ENCODE measurements at regions not wholly inside any gene's neighbourhood (a gene's known extent, or its start where the extent isn't known, plus 50 kb on each side); places are given as distances from the start of the nearest gene placed in this dataset.
"Not testable (repeated sequence)": the region's sequence is repeated elsewhere in the genome, so short reads cannot be mapped to it uniquely, and the experiment has no call there.

GRCh38 chr6:74891349-74891831 is 314.5 kb downstream of the COL12A1 start:
- no peak for DNase-seq
- Mint-ChIP-seq H3K4me1 (no peaks in the 10 kb centered on the region), H3K36me3 (no peaks in the 10 kb centered on the region), H3K27ac (no peak overlapping the region), H3K9me3 (ENCODE audit: low read depth) (no peaks in the 10 kb centered on the region), H3K4me3 (no peak overlapping the region), H3K27me3 (no peaks in the 10 kb centered on the region)
- CTCF ChIA-PET: no interaction called here
- ATAC-seq: no peak

GRCh38 chr6:74889635-74890034 is 316.2 kb downstream of the COL12A1 start:
- no peaks in the 10 kb centered on the region for H3K9me3 Mint-ChIP-seq (ENCODE audit: low read depth)
- H3K27me3 Mint-ChIP-seq: no peaks in the 10 kb centered on the region
- H3K4me1 Mint-ChIP-seq: no peaks in the 10 kb centered on the region
- H3K27ac Mint-ChIP-seq: no peak overlapping the region
- ATAC-seq (no peak), DNase-seq (no peak)
- no peak overlapping the region for H3K4me3 Mint-ChIP-seq
- H3K36me3 Mint-ChIP-seq: no peaks in the 10 kb centered on the region
- CTCF ChIA-PET: no interaction called here

- H3K4me3 Mint-ChIP-seq; ATAC-seq; H3K36me3 Mint-ChIP-seq; H3K4me1 Mint-ChIP-seq; H3K27ac Mint-ChIP-seq; CTCF ChIA-PET; H3K9me3 Mint-ChIP-seq (ENCODE audit: low read depth); H3K27me3 Mint-ChIP-seq; DNase-seq: not testable (repeated sequence)
These were observed 317.1 kb downstream of the COL12A1 start for GRCh38 chr6:74888741-74889140.

- Mint-ChIP-seq H3K36me3 (no peaks in the 10 kb centered on the region), H3K4me1 (no peaks in the 10 kb centered on the region), H3K9me3 (ENCODE audit: low read depth) (peaks cover 2% of the 10 kb centered on the region), H3K27ac (no peak overlapping the region), H3K27me3 (no peaks in the 10 kb centered on the region), H3K4me3 (no peak overlapping the region)
- CTCF ChIA-PET: no interaction called here
- no peak for ATAC-seq
- no peak for DNase-seq
These were observed 325.9 kb downstream of the COL12A1 start for GRCh38 chr6:74879976-74880375.

- ATAC-seq (no peak), DNase-seq (no peak)
- Mint-ChIP-seq H3K27ac (no peak overlapping the region), H3K4me3 (no peak overlapping the region), H3K36me3 (no peaks in the 10 kb centered on the region), H3K4me1 (no peaks in the 10 kb centered on the region), H3K9me3 (ENCODE audit: low read depth) (peaks cover 3% of the 10 kb centered on the region), H3K27me3 (no peaks in the 10 kb centered on the region)
- CTCF ChIA-PET: no interaction called here
These were observed 326.6 kb downstream of the COL12A1 start for GRCh38 chr6:74879234-74879633.

- CTCF ChIA-PET: no interaction called here
- DNase-seq: no peak
- no peak for ATAC-seq
- no peak overlapping the region for H3K4me3 Mint-ChIP-seq
- no peaks in the 10 kb centered on the region for H3K27me3 Mint-ChIP-seq
- H3K4me1 Mint-ChIP-seq: no peaks in the 10 kb centered on the region
- peaks cover 3% of the 10 kb centered on the region for H3K9me3 Mint-ChIP-seq (ENCODE audit: low read depth)
- H3K27ac Mint-ChIP-seq: no peak overlapping the region
- no peaks in the 10 kb centered on the region for H3K36me3 Mint-ChIP-seq
These were observed 330.7 kb downstream of the COL12A1 start for GRCh38 chr6:74875193-74875592.

GRCh38 chr6:74872754-74873476 is 332.9 kb downstream of the COL12A1 start:
- no peak for DNase-seq
- Mint-ChIP-seq H3K36me3 (no peaks in the 10 kb centered on the region), H3K27me3 (no peaks in the 10 kb centered on the region), H3K4me3 (no peak overlapping the region), H3K4me1 (no peaks in the 10 kb centered on the region), H3K27ac (no peak overlapping the region), H3K9me3 (ENCODE audit: low read depth) (peaks cover 3% of the 10 kb centered on the region)
- no peak for ATAC-seq
- CTCF ChIA-PET: no interaction called here

GRCh38 chr6:74871757-74872156 is 334.1 kb downstream of the COL12A1 start:
- no peak for ATAC-seq
- Mint-ChIP-seq H3K4me3 (no peak overlapping the region), H3K36me3 (no peaks in the 10 kb centered on the region), H3K27me3 (no peaks in the 10 kb centered on the region), H3K27ac (no peak overlapping the region), H3K9me3 (ENCODE audit: low read depth) (peaks cover 3% of the 10 kb centered on the region), H3K4me1 (no peaks in the 10 kb centered on the region)
- no peak for DNase-seq
- CTCF ChIA-PET: no interaction called here

- DNase-seq (no peak), ATAC-seq (no peak)
- Mint-ChIP-seq H3K36me3 (no peaks in the 10 kb centered on the region), H3K4me1 (no peaks in the 10 kb centered on the region), H3K27me3 (no peaks in the 10 kb centered on the region), H3K4me3 (no peak overlapping the region), H3K9me3 (ENCODE audit: low read depth) (peaks cover 3% of the 10 kb centered on the region), H3K27ac (no peak overlapping the region)
- CTCF ChIA-PET: no interaction called here
These were observed 335.4 kb downstream of the COL12A1 start for GRCh38 chr6:74870403-74870802.

GRCh38 chr6:74867291-74867690 is 338.6 kb downstream of the COL12A1 start:
- CTCF ChIA-PET: no interaction called here

GRCh38 chr6:74863968-74864367 is 341.9 kb downstream of the COL12A1 start:
- Mint-ChIP-seq H3K9me3 (ENCODE audit: low read depth) (peaks cover 2% of the 10 kb centered on the region), H3K4me3 (no peak overlapping the region), H3K27ac (no peak overlapping the region), H3K4me1 (no peaks in the 10 kb centered on the region), H3K27me3 (no peaks in the 10 kb centered on the region), H3K36me3 (no peaks in the 10 kb centered on the region)
- no peak for DNase-seq
- ATAC-seq: no peak
- CTCF ChIA-PET: no interaction called here

More at GRCh38 chr6:74867291-74867690, 338.6 kb downstream of the COL12A1 start:
- Mint-ChIP-seq H3K4me3 (no peak overlapping the region), H3K27me3 (no peaks in the 10 kb centered on the region), H3K36me3 (no peaks in the 10 kb centered on the region), H3K4me1 (no peaks in the 10 kb centered on the region), H3K9me3 (ENCODE audit: low read depth) (no peaks in the 10 kb centered on the region), H3K27ac (no peak overlapping the region)
- ATAC-seq (no peak), DNase-seq (no peak)

- H3K9me3 Mint-ChIP-seq (ENCODE audit: low read depth): peaks cover 2% of the 10 kb centered on the region
- no peaks in the 10 kb centered on the region for H3K27me3 Mint-ChIP-seq
- CTCF ChIA-PET: no interaction called here
- H3K36me3 Mint-ChIP-seq: no peaks in the 10 kb centered on the region
- no peak overlapping the region for H3K4me3 Mint-ChIP-seq
- no peak for DNase-seq
- ATAC-seq: no peak
- H3K4me1 Mint-ChIP-seq: no peaks in the 10 kb centered on the region
- no peak overlapping the region for H3K27ac Mint-ChIP-seq
These were observed 345.4 kb downstream of the COL12A1 start for GRCh38 chr6:74860456-74860855.

GRCh38 chr6:74857157-74857556 is 348.7 kb downstream of the COL12A1 start:
- Mint-ChIP-seq H3K27ac (no peak overlapping the region), H3K4me1 (no peaks in the 10 kb centered on the region), H3K9me3 (ENCODE audit: low read depth) (peaks cover 2% of the 10 kb centered on the region), H3K36me3 (no peaks in the 10 kb centered on the region), H3K4me3 (no peak overlapping the region), H3K27me3 (no peaks in the 10 kb centered on the region)
- ATAC-seq (no peak), DNase-seq (no peak)
- CTCF ChIA-PET: no interaction called here

- no peaks in the 10 kb centered on the region for H3K27me3 Mint-ChIP-seq
- H3K4me3 Mint-ChIP-seq: no peak overlapping the region
- no peak overlapping the region for H3K27ac Mint-ChIP-seq
- H3K4me1 Mint-ChIP-seq: no peaks in the 10 kb centered on the region
- no peaks in the 10 kb centered on the region for H3K9me3 Mint-ChIP-seq (ENCODE audit: low read depth)
- H3K36me3 Mint-ChIP-seq: no peaks in the 10 kb centered on the region
- no peak for ATAC-seq
- DNase-seq: no peak
- CTCF ChIA-PET: no interaction called here
These were observed 351.9 kb downstream of the COL12A1 start for GRCh38 chr6:74853991-74854390.

GRCh38 chr6:74851596-74851995 is 354.3 kb downstream of the COL12A1 start:
- no peaks in the 10 kb centered on the region for H3K27me3 Mint-ChIP-seq
- H3K36me3 Mint-ChIP-seq: no peaks in the 10 kb centered on the region
- H3K9me3 Mint-ChIP-seq (ENCODE audit: low read depth): no peaks in the 10 kb centered on the region
- H3K27ac Mint-ChIP-seq: no peak overlapping the region
- ATAC-seq: no peak
- DNase-seq: no peak
- H3K4me3 Mint-ChIP-seq: no peak overlapping the region
- CTCF ChIA-PET: no interaction called here
- no peaks in the 10 kb centered on the region for H3K4me1 Mint-ChIP-seq

Data from activated CD8-positive, alpha-beta memory T cell treated with anti-CD3 and anti-CD28 coated beads, Interleukin-2, amount 10 ng/mL, durations not matched to agents 7 days and 5 days (primary cell).